AG04449 (cell line): ENCODE measurements at regions not wholly inside any gene's neighbourhood (a gene's known extent, or its start where the extent isn't known, plus 50 kb on each side); places are given as distances from the start of the nearest gene placed in this dataset.

Experiments
- CTCF ChIA-PET: fragments of 350-600 bp; formaldehyde crosslinking; extraction: SDS; loops from one replicate; lab custom pipeline; 2021; ENCODE audit warnings: antibody characterized with exemption; lab: Yijun Ruan, JAX
- POLR2A ChIA-PET: fragments of 400-600, 350-600 bp; formaldehyde crosslinking; extraction: SDS; loops from one replicate; lab custom pipeline; 2020; ENCODE audit warnings: antibody characterized with exemption, inconsistent platforms; lab: Yijun Ruan, JAX
- DNase-seq: peaks from one replicate; pipeline ENCODE4 v3.0.0-alpha.2; 2010; ENCODE audit warnings: low read depth, low spot score
- H3K4me3 ChIP-seq: 2 replicates; pipeline ENCODE4 v1.5.1; 2011; ENCODE audit warnings: low read depth, mild to moderate bottlenecking, control low read depth, low read length
- TF ChIP-seq, protein P1 (sequence below): IDR thresholded peaks from one replicate; pipeline ENCODE4 v1.5.1; 2011; ENCODE audit warnings: mild to moderate bottlenecking, moderate library complexity, low read length, control low read depth, inconsistent platforms; ENCODE audit not compliant: insufficient read depth; ENCODE audit errors: missing control alignments

DNA sequence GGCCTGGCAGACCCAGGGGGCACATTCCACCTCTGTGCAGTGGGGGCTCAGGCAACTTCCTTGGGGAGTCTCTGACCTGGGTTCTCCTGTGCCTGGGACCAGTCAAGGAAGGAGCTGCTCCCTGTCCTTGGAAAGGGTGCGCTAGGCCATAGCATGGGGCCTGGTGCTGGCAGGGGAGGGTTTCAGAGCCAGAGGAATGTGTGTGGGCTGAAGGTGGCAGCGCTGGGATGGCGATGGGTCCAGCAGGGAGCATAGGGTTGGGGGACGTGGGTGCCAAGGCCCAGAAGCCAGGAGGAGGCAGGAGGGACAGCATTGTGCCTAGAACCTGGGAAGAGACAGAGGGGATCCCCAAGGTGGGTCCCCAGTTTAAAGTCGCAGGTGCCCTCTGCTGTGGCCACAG, 66.3 kb upstream of the TUBA3E start:
- H3K4me3 ChIP-seq: no peak overlapping the region
- CTCF ChIA-PET: no interaction called here
- no peak for DNase-seq
- TF ChIP-seq, protein P1, sequence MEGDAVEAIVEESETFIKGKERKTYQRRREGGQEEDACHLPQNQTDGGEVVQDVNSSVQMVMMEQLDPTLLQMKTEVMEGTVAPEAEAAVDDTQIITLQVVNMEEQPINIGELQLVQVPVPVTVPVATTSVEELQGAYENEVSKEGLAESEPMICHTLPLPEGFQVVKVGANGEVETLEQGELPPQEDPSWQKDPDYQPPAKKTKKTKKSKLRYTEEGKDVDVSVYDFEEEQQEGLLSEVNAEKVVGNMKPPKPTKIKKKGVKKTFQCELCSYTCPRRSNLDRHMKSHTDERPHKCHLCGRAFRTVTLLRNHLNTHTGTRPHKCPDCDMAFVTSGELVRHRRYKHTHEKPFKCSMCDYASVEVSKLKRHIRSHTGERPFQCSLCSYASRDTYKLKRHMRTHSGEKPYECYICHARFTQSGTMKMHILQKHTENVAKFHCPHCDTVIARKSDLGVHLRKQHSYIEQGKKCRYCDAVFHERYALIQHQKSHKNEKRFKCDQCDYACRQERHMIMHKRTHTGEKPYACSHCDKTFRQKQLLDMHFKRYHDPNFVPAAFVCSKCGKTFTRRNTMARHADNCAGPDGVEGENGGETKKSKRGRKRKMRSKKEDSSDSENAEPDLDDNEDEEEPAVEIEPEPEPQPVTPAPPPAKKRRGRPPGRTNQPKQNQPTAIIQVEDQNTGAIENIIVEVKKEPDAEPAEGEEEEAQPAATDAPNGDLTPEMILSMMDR: no peak
- POLR2A ChIA-PET: no interaction called here

DNA sequence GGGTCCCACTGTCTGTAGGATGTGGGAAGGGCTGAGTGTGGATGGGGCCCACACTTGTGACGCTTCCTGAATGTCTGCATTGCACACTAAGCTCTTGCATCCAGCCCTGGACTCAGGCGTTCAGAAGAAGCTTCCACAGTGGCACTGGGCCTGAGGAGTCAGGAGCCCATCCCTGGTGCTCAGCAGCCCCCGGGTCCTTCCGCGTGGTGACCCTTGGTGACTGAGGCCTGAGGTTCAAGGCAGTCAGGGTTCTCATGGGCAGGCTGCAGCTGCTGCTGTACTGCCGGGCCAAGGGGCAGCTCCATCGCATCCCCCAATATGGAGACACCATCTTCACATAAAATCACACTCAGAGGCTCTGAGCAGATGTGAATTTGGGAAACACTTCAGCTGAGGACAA, 65.8 kb upstream of the TUBA3E start:
- no peak overlapping the region for H3K4me3 ChIP-seq
- CTCF ChIA-PET: no interaction called here
- TF ChIP-seq, protein P1: no peak
- POLR2A ChIA-PET: no interaction called here
- DNase-seq: no peak

DNA sequence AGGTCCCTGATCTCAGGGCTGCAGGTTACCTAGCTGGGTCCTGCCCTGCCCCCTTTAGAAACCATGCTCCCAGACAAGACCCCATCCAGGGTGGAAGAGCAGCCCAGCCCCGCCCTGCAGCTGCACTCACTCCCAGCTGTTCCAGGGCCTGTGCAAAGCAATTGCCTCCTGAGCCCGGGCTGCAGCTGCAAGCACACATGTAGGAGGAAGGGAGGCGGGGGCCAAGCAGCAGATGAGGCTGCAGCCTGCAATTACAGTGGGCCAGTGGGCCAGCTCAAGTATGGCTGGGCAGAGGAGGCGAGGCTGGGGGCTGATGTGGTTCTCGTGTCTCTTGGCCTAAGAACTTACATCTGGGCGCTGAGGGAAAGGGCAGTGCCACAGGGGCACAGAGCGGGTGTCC, 65.4 kb upstream of the TUBA3E start:
- no peak overlapping the region for H3K4me3 ChIP-seq
- ChIA-PET CTCF (no interaction called here), POLR2A (no interaction called here)
- no peak for DNase-seq
- TF ChIP-seq, protein P1: no peak

DNA sequence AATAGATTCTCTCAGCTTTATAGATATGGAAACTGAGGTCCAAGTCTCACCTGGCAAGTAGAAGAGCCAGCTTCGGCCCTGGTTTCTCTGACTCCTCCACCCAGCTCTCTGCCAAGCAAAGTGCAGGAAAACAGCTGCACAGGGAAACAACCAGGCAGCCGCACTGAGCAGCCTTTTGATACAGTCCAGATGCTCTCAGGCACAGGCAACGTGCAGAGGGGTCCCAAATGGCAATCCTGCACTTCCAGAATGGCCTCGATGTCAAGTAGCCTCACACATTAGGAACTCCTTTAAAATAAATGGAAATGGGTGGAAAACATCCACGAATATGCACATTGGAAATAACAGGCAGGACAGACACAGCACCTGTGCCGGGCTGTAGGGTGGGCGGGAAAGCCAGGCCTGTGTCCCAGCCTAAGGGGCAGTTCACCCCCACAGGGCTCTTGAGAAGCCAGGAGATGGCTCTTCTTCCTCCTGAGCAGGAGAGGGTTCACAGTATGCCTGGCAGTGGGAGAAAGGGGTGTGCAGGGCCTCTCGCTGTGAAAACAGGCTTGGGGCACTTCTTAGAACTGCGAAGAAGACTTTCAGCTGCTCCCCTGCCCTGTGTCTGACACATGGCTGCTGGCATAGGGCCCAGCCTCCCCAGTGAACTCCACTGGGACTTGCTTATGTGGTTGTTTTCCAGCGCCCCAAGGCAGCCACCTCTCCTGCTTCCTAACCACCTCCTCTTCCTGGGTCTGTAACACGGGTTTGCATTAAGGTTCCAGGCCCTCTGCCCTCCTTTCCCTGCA, 63.9 kb upstream of the TUBA3E start:
- H3K4me3 ChIP-seq: no peak overlapping the region
- DNase-seq: no peak
- POLR2A ChIA-PET: no interaction called here
- CTCF ChIA-PET: no interaction called here
- TF ChIP-seq, protein P1: no peak

DNA sequence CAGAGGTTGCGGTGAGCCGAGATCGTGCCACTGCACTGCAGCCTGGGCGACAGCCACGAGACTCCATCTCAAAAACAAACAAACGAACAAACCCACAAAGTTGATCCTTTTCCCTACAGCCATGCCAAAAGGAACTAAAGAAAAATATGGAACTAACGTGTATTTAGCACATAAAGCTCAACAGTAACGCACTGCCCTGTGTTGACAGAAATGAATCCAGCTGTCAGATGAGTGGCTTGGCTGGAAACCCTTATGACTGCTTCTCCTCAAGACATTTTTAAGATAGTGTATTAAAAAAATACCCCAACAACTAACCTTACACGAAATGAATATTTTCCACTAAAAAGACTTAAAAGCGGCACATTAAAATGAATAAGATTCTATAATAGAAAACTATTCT, 62.9 kb upstream of the TUBA3E start:
- ChIA-PET POLR2A (no interaction called here), CTCF (no interaction called here)
- H3K4me3 ChIP-seq: no peak overlapping the region
- DNase-seq: no peak
- TF ChIP-seq, protein P1: no peak

DNA sequence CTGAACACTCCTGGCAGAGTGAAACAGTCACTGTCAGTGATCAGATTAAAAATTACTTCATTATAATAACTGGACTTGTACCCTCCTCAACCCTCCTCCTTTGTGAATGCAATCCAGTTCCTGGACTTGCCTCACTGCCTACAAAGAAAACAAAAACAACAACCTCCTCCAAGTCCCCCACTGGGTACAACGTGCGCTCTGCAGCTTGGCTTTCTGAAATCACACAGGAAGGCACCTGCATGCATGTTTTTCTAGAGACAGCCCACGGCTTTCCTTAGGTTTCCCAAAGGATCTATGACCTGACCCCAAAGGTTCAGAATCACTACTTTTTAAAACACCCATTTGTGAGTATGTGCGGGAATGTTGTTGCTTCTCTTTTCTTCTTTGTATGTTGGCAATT, 61.4 kb upstream of the TUBA3E start:
- ChIA-PET POLR2A (no interaction called here), CTCF (no interaction called here)
- no peak for DNase-seq
- H3K4me3 ChIP-seq: no peak overlapping the region
- TF ChIP-seq, protein P1: no peak
